Neural progenitor cell (in vitro differentiated cells): ENCODE measurements at regions not wholly inside any gene's neighbourhood (a gene's known extent, or its start where the extent isn't known, plus 50 kb on each side); places are given as distances from the start of the nearest gene placed in this dataset.
"Not testable (repeated sequence)": the region's sequence is repeated elsewhere in the genome, so short reads cannot be mapped to it uniquely, and the experiment has no call there.

Source experiments
- DNase-seq: peaks from one replicate; pipeline ENCODE4 v3.0.0-alpha.2; 2016; ENCODE audit warnings: low spot score
- H2AFZ ChIP-seq: fragments of 200-600 bp; sonication (generic); replicated peaks from 2 replicates; pipeline ENCODE4 v1.6.1; 2016; ENCODE audit warnings: antibody characterized with exemption
- H3F3A ChIP-seq: fragments of 200-600 bp; sonication (generic); 2 replicates; pipeline ENCODE4 v1.6.1; 2016; ENCODE audit warnings: antibody characterized with exemption, low read depth
- H3K27ac ChIP-seq: fragments of 200-600 bp; sonication (generic); 2 replicates; pipeline ENCODE4 v1.5.1; 2016; ENCODE audit warnings: mild to moderate bottlenecking
- H3K27me3 ChIP-seq: fragments of 200-600 bp; sonication (generic); 2 replicates; pipeline ENCODE4 v1.6.1; 2016; ENCODE audit warnings: mild to moderate bottlenecking, moderate library complexity
- H3K36me3 ChIP-seq: fragments of 200-600 bp; sonication (generic); 2 replicates; pipeline ENCODE4 v1.5.1; 2016
- H3K4me1 ChIP-seq: fragments of 200-600 bp; sonication (generic); 2 replicates; pipeline ENCODE4 v1.6.1; 2016; ENCODE audit warnings: mixed run types
- H3K4me2 ChIP-seq: fragments of 200-600 bp; sonication (generic); 2 replicates; pipeline ENCODE4 v1.6.1; 2016
- H3K4me3 ChIP-seq: fragments of 200-600 bp; sonication (generic); 2 replicates; pipeline ENCODE4 v1.5.1; 2016
- H3K79me2 ChIP-seq: fragments of 200-600 bp; sonication (generic); 2 replicates; pipeline ENCODE4 v1.6.1; 2016; ENCODE audit warnings: low read depth
- H3K9ac ChIP-seq: fragments of 200-600 bp; sonication (generic); 2 replicates; pipeline ENCODE4 v1.6.1; 2016
- H3K9me3 ChIP-seq: fragments of 200-600 bp; sonication (generic); 2 replicates; pipeline ENCODE4 v1.5.1; 2016; ENCODE audit warnings: low read depth
- H4K20me1 ChIP-seq: fragments of 200-600 bp; sonication (generic); 2 replicates; pipeline ENCODE4 v1.6.1; 2016; ENCODE audit warnings: low read depth
- H3K27ac Mint-ChIP-seq: 3 replicates; pipeline ENCODE4 v1.8.0; 2021; ENCODE audit warnings: mixed read lengths
- H3K27me3 Mint-ChIP-seq: 2 replicates; pipeline ENCODE4 v1.8.0; 2022; ENCODE audit warnings: low read depth, mild to moderate bottlenecking, inconsistent platforms, moderate library complexity, mixed read lengths; ENCODE audit not compliant: insufficient read depth
- H3K36me3 Mint-ChIP-seq: 3 replicates; pipeline ENCODE4 v1.8.0; 2021; ENCODE audit warnings: mixed read lengths
- H3K4me1 Mint-ChIP-seq: 3 replicates; pipeline ENCODE4 v1.8.0; 2021; ENCODE audit warnings: mixed read lengths
- H3K4me3 Mint-ChIP-seq: 3 replicates; pipeline ENCODE4 v1.8.0; 2021; ENCODE audit warnings: mild to moderate bottlenecking, moderate library complexity, mixed read lengths
- H3K9me3 Mint-ChIP-seq: 3 replicates; pipeline ENCODE4 v1.8.0; 2020; ENCODE audit warnings: mixed read lengths
- EZH2 ChIP-seq: fragments of 200-600 bp; sonication (generic); IDR thresholded peaks from 2 replicates; pipeline ENCODE4 v1.6.1; 2017; ENCODE audit warnings: antibody characterized with exemption, mild to moderate bottlenecking, moderate library complexity
- EZH2phosphoT487 ChIP-seq: fragments of 200-600 bp; sonication (generic); IDR thresholded peaks from 2 replicates; pipeline ENCODE4 v1.6.1; 2017; ENCODE audit warnings: antibody characterized with exemption
- TF ChIP-seq, protein P1 (sequence below): fragments of 200-600 bp; sonication (generic); IDR thresholded peaks from 2 replicates; pipeline ENCODE4 v1.5.1; 2017; ENCODE audit warnings: antibody characterized with exemption, mild to moderate bottlenecking

DNA sequence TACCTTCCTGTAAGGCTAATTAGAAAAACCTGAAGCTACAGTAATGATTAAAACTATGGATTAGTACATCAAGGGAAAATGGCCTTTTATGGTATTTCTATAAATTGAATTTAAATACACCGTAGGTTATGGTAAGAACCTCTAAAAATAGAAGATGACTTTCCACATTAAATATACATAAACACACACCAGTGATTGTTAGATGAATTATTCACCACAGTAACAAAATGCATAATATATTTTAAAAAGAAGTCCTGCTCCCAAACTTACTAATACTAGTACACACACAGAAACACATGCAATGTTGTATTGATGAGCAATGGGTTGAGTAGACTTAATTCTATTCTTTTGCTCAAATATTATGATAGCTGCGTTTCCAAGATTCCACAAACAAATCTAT lies 277.9 kb upstream of the ANKRD50 start:
- H4K20me1 ChIP-seq, result no peaks in the 10 kb centered on the region
- Mint-ChIP-seq H3K36me3 (no peaks in the 10 kb centered on the region), H3K4me3 (no peak overlapping the region), H3K9me3 (no peaks in the 10 kb centered on the region), H3K27ac (no peak overlapping the region), H3K4me1 (no peaks in the 10 kb centered on the region), H3K27me3 (no peaks in the 10 kb centered on the region)
- no peak overlapping the region for H3K4me2 ChIP-seq
- H3K27me3 ChIP-seq, result no peaks in the 10 kb centered on the region
- no peaks in the 10 kb centered on the region for H3F3A ChIP-seq
- no peak overlapping the region for H3K27ac ChIP-seq
- H3K79me2 ChIP-seq, result no peaks in the 10 kb centered on the region
- H3K36me3 ChIP-seq, result no peaks in the 10 kb centered on the region
- H2AFZ ChIP-seq, result no peak overlapping the region
- TF ChIP-seq, protein P1, sequence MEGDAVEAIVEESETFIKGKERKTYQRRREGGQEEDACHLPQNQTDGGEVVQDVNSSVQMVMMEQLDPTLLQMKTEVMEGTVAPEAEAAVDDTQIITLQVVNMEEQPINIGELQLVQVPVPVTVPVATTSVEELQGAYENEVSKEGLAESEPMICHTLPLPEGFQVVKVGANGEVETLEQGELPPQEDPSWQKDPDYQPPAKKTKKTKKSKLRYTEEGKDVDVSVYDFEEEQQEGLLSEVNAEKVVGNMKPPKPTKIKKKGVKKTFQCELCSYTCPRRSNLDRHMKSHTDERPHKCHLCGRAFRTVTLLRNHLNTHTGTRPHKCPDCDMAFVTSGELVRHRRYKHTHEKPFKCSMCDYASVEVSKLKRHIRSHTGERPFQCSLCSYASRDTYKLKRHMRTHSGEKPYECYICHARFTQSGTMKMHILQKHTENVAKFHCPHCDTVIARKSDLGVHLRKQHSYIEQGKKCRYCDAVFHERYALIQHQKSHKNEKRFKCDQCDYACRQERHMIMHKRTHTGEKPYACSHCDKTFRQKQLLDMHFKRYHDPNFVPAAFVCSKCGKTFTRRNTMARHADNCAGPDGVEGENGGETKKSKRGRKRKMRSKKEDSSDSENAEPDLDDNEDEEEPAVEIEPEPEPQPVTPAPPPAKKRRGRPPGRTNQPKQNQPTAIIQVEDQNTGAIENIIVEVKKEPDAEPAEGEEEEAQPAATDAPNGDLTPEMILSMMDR, result no peak
- TF ChIP-seq EZH2 (no peak), EZH2phosphoT487 (no peak)
- no peak overlapping the region for H3K9ac ChIP-seq
- no peak for DNase-seq
- no peaks in the 10 kb centered on the region for H3K9me3 ChIP-seq
- H3K4me3 ChIP-seq, result no peak overlapping the region
- no peaks in the 10 kb centered on the region for H3K4me1 ChIP-seq

GRCh38 chr4:124980276-124980752 lies 267.8 kb upstream of the ANKRD50 start:
- H3K4me1 ChIP-seq, result no peaks in the 10 kb centered on the region
- Mint-ChIP-seq H3K27ac (no peak overlapping the region), H3K4me1 (peaks cover 5% of the 10 kb centered on the region), H3K9me3 (no peaks in the 10 kb centered on the region), H3K27me3 (peaks cover 4% of the 10 kb centered on the region), H3K36me3 (no peaks in the 10 kb centered on the region), H3K4me3 (no peak overlapping the region)
- H4K20me1 ChIP-seq, result no peaks in the 10 kb centered on the region
- H2AFZ ChIP-seq, result peak overlapping the region; percentile 4
- no peaks in the 10 kb centered on the region for H3K79me2 ChIP-seq
- no peaks in the 10 kb centered on the region for H3K36me3 ChIP-seq
- no peaks in the 10 kb centered on the region for H3K9me3 ChIP-seq
- TF ChIP-seq, protein P1, result no peak
- no peak for TF ChIP-seq EZH2
- TF ChIP-seq EZH2phosphoT487, result no peak
- no peaks in the 10 kb centered on the region for H3F3A ChIP-seq
- no peak overlapping the region for H3K4me2 ChIP-seq
- DNase-seq, result no peak
- no peaks in the 10 kb centered on the region for H3K27me3 ChIP-seq
- H3K9ac ChIP-seq, result no peak overlapping the region
- no peak overlapping the region for H3K4me3 ChIP-seq
- no peak overlapping the region for H3K27ac ChIP-seq

DNA sequence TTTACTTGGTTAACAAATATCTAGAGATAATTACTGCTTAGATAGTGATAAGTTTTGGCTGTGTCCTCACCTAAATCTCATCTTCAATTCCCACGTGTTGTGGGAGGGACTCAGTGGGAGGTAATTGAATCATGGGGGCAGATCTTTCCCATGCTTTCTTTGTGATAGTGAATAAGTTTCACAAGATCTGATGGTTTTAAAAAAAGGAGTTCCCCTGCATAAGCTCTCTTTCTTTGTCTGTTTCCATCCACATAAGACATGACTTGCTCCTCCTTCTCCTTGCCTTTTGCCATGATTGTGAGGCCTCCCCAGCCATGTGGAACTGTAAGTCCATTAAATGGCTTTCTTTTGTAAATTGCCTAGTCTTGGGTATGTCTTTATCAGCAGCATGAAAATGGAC lies 266.0 kb upstream of the ANKRD50 start:
- DNase-seq, H3K79me2 ChIP-seq, H2AFZ ChIP-seq, H3K4me1 ChIP-seq, H3K9ac ChIP-seq, H3K27me3 Mint-ChIP-seq, H3K36me3 Mint-ChIP-seq, H3K36me3 ChIP-seq, H3F3A ChIP-seq, H3K9me3 Mint-ChIP-seq, H3K4me1 Mint-ChIP-seq, H3K27me3 ChIP-seq, H3K27ac ChIP-seq, H4K20me1 ChIP-seq, H3K9me3 ChIP-seq, H3K4me3 ChIP-seq, H3K4me2 ChIP-seq, H3K4me3 Mint-ChIP-seq: not testable (repeated sequence)
- peak overlapping the region; percentile 62 for H3K27ac Mint-ChIP-seq

GRCh38 chr4:124977045-124977444 lies 264.5 kb upstream of the ANKRD50 start:
- no peak overlapping the region for H3K27ac ChIP-seq
- no peaks in the 10 kb centered on the region for H3K36me3 ChIP-seq
- peaks cover 5% of the 10 kb centered on the region for H3K4me1 Mint-ChIP-seq
- no peaks in the 10 kb centered on the region for H3K36me3 Mint-ChIP-seq
- no peak for DNase-seq
- H3K4me3 ChIP-seq, result no peak overlapping the region
- TF ChIP-seq EZH2 (no peak), EZH2phosphoT487 (no peak)
- TF ChIP-seq, protein P1, result no peak
- H3K4me1 ChIP-seq, result no peaks in the 10 kb centered on the region
- no peak overlapping the region for H3K9ac ChIP-seq
- H3K9me3 Mint-ChIP-seq, result no peaks in the 10 kb centered on the region
- H3K27me3 ChIP-seq, result no peaks in the 10 kb centered on the region
- H3F3A ChIP-seq, result no peaks in the 10 kb centered on the region
- no peaks in the 10 kb centered on the region for H3K9me3 ChIP-seq
- no peak overlapping the region for H3K4me3 Mint-ChIP-seq
- H3K27me3 Mint-ChIP-seq, result peaks cover 4% of the 10 kb centered on the region
- H3K4me2 ChIP-seq, result no peak overlapping the region
- no peak overlapping the region for H3K27ac Mint-ChIP-seq
- no peaks in the 10 kb centered on the region for H4K20me1 ChIP-seq
- H2AFZ ChIP-seq, result no peak overlapping the region
- no peaks in the 10 kb centered on the region for H3K79me2 ChIP-seq
